Myocyte (in vitro differentiated cells): ENCODE measurements at regions not wholly inside any gene's neighbourhood (a gene's known extent, or its start where the extent isn't known, plus 50 kb on each side); places are given as distances from the start of the nearest gene placed in this dataset.

Experiments
- DNase-seq: peaks from one replicate; pipeline ENCODE4 v3.0.0-alpha.2; 2012; ENCODE audit warnings: low read depth

DNA sequence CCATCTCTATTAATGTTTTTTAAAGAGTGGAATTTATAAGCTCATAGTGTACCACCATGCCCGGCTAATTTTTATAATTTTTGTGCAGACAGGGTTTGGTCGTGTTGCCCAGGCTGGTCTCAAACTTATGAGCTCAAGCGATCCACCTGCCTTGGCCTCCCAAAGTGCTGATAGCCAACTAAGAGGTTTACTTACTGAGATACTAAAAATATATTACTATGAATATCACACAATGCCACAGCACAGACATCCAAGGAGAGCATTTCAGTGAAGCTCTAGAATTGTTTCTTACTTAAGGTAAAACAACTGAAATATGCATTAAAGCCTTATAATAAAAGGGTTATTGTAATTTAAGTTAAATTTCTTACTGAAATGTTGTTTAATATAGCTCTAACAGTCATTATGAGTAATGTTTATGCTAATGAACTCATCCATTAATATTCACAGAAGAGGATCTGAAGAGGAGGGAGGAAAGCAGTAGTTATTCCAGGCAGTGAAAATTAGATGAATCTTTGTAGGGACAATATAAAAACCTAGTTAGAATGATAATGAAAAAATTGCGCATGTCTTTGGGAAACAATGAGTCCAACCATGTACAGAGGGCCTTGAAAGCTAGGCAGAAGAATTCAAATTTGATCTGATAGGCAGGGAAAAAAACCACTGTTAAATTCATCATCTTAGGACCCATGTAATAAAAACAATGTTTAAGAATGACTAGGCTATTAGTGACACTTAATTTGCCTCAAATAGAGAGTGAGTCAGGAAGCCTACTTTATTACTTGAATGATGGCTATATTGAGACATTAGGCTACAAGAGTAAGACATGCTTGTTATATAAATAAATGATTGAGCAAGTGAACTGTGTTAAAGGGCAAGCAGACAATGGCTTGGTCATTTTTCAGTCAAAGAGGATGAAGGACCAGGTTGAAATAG, 99.2 kb downstream of the SLC41A2 start:
- DNase-seq, result peak; percentile 65

DNA sequence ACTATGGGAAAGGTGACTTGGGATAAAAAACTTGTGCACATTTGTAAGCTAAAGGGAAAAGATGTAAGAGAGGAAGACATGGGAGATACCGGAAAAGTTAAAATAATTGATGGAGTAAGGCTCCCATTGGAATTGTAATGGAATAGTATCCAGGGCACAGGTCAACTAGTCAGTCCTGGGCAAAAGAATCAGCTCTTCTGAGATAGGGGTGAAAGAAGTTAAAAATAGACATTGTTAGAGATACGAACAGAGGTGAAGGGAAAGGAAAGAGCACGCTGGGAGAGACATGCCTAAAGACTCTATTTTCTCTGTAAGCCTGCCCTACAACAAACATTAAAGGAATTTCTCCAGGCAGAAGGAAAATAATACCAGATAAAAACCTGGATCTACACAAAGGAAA, 101.6 kb downstream of the SLC41A2 start:
- DNase-seq, result no peak

DNA sequence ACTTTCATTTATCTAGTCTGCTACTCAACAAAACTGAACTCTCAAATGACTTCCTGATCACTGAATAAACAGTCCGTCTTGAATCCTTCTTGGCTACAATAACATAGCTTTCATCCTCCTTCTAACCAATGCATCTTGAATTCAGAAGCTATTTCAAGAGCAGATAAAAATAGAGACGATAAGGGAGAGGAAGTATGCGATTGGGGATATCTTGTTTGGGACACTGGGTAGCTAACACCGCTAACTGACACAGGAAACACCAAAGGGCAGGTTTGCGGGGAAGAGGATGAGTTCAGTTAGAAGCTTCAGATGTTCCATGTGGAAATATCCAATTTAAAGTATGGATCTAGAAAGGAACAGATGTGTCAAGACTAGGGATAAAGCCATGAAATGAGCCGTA, 102.5 kb downstream of the SLC41A2 start:
- peak; percentile 30 for DNase-seq

DNA sequence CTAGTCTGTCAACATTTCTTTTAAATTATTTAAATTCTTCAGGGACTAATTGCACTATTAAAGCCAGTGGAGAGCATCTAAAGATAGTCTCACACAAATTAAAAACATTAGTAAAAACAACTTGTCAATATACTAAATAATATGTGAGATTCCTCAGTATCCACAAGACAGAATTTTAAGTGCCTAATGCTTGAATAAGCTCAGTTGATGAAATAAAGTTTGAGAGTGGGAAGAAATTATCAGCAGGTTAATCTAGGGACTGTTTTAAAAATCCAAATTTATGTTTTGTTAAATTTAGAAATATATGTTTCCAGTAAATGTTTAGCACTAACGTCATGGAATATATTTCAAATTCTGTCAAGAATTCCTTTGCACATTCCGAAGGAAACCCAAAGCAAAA, 105.2 kb downstream of the SLC41A2 start:
- no peak for DNase-seq

DNA sequence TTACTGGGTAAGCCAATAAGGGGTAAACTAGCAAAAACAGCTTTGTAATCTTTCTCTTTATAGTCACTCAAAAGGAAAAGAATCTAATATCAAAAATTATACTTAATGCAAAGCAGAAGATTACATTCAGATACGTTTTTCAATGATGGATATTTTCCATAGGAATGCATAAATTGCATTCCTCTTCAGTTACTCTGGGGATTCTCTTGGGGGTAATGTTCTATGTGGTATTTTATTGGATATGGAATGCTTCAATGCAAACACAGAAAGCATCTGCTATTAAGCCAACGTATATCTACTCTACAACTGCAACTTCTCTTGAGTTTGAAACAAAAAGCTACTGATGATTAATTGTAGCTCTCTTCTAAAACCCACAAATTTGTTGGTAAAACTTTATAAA, 106.0 kb downstream of the SLC41A2 start:
- no peak for DNase-seq

DNA sequence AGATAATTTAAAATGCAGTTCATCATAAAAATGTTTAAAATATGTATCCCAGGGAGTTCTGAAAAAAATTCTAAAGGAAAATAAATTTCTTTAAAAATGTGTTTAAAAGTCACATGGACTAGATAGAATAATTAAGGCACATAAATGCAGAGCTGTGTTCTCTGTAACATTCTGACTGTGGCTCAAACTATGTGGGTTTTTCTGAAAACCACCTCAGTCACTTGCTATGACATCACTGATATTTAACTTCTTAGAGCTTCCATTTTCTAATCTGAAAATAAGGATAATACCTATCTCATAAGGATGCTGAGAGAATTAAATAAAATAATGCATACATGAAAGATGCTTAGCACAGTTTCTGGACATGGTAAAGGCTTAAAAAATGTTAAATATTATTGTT, 107.3 kb downstream of the SLC41A2 start:
- DNase-seq, result no peak

DNA sequence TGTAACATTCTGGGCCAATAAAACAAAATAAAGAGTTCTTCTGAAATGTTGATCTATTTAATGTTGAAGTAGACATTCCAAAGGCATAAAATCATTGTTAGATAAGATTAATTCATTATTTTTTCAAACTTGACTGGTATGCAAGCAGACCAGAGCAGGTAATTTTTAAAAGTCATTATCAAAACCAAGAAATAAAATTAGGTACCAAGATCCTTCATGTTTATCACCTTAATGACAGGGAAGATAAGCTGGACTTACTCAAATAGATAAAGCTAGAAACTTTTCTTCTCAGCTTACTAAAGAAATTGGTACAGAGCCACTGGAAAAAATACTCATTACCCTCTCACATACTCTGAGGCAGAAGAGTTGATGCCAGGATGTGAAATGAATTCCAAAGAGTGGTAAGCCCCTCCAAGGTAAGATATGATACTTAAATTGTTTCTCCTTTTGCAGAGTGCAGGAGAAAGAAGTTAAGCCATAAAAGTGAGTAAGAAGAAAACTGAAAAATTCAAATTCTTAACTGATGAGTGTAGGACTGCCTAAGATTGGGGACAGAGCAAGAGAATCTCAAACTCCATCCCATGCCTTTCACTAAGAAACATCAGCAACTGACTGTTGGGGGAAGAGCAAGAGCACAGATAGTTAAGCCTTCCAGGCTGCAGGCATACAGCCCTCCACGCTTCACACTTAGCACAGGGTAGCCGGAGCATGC, 111.9 kb downstream of the SLC41A2 start:
- no peak for DNase-seq

DNA sequence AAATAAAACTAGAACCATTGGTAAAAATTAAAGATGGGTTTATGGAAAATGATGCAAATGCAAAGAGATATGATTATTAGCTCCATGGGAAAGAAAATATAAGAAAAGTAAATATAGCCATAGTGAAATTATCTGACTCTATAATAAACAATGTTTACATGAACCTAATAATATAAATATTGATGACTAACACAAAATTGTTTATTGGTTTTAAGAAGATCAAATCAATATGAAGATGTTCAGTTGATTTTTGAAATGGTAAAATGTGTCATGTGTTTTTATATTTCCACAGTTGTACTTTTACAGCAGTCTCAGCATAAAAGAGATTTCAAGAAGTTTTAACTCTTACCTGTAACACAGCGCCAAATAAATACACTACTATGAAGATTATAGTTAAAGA, 114.0 kb downstream of the SLC41A2 start:
- DNase-seq, result no peak

DNA sequence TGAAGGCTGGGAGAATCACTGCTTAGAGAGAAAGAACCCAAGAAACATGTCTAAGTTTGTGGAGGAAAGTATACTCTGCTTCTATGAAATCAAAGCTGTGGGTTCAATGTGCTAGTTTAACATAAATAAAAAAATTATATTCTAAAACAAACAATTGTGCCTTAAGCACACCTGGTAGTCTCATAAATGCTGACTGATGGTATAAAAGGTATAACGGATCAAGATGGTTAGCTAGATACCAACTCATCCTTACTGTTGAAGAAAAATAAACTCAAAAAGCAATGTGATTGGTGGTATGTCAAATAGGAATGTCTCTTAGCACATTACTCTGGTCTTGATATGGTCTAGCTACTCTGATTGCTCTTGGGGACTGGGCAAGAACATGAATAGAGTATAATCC, 117.8 kb downstream of the SLC41A2 start:
- DNase-seq, result no peak

DNA sequence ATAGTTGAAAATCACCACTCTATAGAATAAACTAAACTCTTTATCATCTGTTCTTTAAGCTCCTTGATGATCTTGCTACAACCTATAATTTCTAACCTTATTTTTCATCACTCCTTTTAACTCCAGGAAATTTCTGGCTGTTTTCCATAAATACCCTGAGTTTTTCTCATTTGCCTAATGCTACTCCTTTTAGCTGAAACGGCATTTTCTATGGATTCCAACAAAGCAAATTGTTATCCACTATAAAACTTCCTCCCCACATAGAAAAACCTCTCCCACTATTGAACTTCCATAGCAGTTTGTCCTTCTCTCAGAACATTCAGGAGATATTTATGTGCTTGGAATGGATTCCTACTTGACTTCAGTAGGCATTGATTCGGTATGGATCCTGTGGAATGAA, 122.8 kb downstream of the SLC41A2 start:
- no peak for DNase-seq

DNA sequence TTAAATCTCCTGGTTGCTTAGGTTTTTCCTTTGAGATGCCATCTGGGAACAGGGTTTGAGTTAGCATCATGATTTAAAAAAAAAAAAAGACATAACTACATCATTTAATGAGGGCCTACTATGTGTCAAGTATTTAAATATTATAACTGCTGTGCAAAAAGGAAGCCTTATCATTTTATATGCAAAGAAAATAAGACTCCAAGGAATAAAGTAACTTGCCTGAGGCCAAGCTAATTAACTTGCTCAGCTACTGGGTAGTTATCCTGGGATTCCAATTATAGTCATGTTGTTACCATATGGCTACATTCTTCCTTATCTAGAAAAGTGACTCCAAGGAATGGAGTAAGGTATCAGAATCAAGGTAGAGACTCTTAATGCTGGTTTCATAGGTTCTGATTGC, 123.5 kb downstream of the SLC41A2 start:
- DNase-seq, result no peak

DNA sequence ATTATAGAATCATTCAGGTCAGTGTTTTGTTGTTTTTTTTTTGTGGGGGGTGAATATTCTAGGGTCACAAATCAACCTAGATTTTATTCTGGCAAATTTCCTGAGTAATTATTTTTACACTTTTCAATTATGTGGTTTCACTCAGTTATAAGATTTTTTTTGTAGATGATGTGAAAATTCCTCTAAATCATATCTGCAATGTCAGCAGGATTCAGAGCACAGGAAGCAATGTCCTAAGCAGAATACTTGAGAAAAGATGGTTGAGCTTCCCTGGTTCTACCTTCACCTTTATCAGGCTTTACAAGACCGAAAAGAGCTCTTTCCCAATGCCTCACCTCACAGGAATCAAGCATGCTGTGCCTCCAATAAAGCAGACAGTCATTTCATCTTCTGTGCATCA, 124.3 kb downstream of the SLC41A2 start:
- DNase-seq, result no peak

DNA sequence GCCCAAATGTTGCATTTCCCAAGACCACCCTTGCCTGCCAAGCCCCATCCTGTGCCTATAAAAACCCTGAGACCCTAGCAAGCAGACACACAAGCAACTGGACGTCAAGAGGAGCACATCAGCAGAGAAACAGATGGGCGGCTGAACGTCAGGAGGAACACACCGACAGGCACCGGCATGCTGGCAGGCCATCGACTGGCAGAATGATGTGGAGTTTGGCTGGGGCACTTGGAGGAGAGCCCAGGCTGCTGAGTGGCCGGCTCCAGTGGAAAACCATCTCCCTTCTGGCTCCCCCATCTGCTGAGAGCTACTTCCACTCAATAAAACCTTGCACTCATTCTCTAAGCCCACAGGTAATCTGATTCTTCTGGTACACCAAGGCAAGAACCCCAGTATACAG, 130.1 kb downstream of the SLC41A2 start:
- no peak for DNase-seq

DNA sequence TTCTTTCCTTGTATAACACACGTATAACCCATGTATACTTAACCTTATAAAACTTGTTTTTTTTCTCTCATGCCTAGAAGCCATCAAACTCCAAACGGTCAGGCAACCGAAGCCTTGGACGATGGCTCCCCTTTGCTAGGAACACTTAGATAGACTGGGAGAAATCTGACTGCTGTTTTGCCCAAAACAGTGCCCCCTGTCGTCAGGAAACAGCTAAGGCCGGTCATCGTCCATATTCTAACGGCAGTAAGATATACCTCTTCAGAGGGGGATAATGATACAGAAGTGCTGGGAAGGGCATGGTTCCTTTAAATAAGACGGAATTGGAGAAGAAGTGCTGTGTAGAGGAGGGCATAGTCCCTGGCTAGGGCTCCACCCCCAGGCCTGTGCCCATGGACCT, 130.5 kb downstream of the SLC41A2 start:
- no peak for DNase-seq

DNA sequence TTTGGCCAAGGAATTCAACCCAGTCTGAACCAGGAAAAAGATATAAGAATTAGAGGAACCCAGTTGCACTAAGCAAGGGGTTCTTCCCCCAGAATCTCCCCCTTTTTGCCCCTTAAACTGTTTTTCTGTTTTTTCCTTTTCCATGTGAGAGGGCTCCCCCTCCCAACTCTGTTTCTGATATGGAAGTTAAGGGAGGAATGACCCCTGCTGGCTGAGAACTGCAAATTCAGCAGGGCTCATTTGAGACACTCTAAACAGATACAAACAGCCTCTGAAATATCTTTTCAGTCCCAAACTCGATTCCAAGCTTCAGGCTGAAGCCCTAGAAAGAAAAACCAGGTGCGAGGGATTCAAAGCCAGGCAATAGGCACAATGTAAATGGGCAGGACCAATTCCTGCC, 132.7 kb downstream of the SLC41A2 start:
- DNase-seq, result no peak

DNA sequence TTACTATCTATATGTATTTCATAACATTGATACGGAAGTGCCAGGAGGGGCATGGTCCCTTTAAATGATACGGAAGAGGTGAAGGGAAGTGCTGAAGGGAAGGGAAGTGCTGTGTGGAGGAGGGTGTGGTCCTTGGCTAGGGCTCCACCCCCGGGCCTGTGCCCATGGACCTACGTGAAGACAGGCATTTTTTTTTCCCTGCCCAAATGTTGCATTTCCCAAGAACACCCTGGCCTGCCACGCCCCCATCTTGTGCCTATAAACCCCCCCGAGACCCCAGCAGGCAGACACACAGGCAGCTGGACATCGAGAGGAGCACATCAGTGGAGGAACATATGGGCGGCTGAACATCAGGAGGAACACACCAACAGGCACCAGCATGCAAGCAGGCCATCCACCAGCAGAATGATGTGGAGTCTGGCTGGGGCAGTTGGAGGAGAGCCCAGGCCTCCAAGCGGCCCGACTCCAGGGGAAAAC, 134.1 kb downstream of the SLC41A2 start:
- no peak for DNase-seq

DNA sequence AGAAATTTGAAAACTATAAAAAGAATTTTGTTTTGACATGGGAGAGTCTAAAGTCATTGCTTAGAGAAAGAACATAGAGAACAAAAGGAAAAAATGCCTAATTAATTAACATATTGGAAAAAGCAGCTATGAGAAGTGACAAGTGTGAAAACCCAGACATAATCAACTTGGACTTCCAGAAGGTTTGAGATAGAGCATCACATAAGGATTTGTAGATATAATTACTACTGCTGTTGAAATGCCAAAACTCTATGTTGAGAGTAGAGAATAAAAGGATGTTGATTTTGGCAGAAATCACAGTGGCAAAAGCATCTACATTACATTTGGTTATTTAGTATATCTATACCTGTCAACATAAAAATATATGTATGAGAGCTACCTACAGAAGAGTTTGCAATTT, 135.1 kb downstream of the SLC41A2 start:
- no peak for DNase-seq

DNA sequence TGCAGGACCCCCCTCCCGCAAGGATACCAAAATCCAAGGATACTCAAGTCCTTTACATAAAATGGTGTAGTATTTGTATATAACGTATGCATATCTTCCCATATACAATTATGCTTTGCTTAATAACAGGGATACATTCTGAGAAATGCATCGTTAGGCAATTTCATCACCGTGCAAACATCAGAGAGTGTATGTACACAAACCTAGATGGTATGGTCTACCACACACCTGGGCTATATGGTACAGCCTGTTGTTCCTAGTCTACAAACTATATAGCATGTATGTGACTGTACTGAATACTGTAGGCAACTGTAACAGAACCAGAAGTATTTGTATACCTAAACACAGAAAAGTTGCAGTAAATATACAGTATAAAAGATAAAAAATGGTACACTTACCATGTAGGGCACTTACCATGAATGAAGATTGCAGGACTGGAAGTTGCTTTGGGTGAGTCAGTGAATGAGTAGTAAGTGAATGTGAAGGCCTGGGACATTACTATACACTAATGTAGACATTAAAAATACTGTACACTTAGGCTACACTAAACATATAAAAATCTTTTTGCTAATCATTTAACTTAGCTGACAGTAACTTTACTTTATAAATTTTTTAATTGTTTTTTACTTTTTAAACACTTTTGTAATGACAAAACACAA, 141.1 kb downstream of the SLC41A2 start:
- no peak for DNase-seq

DNA sequence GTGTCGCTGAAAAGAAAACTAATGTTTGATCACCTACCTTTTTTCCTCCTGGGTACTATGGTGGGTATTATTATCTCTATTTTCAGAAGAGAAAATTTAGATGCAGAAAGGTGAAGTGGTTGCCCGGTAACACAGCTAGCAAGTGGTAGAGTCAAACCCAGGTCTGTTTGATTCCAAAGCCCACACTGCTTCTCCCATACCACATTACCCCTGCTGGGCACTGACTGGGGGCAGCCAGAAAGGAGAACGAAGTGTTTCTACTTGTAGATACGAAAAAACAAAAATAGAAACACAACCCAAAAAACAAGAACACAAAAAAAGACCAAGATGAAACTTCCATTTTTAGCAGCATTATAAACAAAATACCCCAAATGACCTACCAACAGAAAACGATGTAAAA, 142.2 kb downstream of the SLC41A2 start:
- DNase-seq, result no peak

DNA sequence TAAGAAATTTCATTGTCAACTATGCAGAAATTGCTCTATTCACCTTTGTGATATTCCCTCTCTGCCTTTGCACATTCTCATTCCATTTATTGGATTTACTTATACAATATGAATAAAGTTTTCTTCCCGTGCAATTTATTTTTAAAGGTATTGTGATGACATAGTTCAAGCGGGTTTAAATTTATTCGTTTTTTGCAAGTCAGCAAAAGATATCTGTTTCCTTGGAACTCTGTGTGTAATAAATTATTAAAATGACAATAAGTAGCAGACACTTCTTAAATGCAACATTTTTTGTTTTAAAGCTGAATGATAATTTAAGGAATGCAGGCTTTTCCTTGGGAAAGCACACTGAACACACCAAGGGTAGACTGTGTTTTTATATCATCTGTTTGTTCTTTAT, 143.1 kb downstream of the SLC41A2 start:
- no peak for DNase-seq
